ENCODE measurements at regions not wholly inside any gene's neighbourhood (a gene's known extent, or its start where the extent isn't known, plus 50 kb on each side); places are given as distances from the start of the nearest gene placed in this dataset.

GRCh38 chr15:87741350-87741749, 515.2 kb downstream of the NTRK3 start:
- TF ChIP-seq, protein P1, sequence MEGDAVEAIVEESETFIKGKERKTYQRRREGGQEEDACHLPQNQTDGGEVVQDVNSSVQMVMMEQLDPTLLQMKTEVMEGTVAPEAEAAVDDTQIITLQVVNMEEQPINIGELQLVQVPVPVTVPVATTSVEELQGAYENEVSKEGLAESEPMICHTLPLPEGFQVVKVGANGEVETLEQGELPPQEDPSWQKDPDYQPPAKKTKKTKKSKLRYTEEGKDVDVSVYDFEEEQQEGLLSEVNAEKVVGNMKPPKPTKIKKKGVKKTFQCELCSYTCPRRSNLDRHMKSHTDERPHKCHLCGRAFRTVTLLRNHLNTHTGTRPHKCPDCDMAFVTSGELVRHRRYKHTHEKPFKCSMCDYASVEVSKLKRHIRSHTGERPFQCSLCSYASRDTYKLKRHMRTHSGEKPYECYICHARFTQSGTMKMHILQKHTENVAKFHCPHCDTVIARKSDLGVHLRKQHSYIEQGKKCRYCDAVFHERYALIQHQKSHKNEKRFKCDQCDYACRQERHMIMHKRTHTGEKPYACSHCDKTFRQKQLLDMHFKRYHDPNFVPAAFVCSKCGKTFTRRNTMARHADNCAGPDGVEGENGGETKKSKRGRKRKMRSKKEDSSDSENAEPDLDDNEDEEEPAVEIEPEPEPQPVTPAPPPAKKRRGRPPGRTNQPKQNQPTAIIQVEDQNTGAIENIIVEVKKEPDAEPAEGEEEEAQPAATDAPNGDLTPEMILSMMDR (IDR thresholded peaks at IDR 0.05) = no peak
- no peak for TF ChIP-seq POLR2A (IDR thresholded peaks at IDR 0.05)

Data from breast epithelium (tissue), 3 donors.